Natural killer cell (primary cell): ENCODE measurements at regions not wholly inside any gene's neighbourhood (a gene's known extent, or its start where the extent isn't known, plus 50 kb on each side); places are given as distances from the start of the nearest gene placed in this dataset.
"Not testable (repeated sequence)": the region's sequence is repeated elsewhere in the genome, so short reads cannot be mapped to it uniquely, and the experiment has no call there.

ENCODE experiments used
- ATAC-seq, 3 donors: fragments of 150-1000 bp in 2 of 3; fragments of 200-7000 bp in 1 of 3; cut with Tn5 transposase; 1 replicate in 1 of 3; 2 replicates in 2 of 3; pipeline ENCODE4 v1.10.0; 2021; ENCODE audit warnings: mild to moderate bottlenecking in 2 of 3, moderate library complexity in 2 of 3
- DNase-seq, 2 donors: peaks; one replicate each; pipeline versions ENCODE4 v3.0.0 to v3.0.0-alpha.2; 2013 to 2021; ENCODE audit warnings: mixed read lengths in 1 of 2
- H3K27ac ChIP-seq: one replicate; pipeline ENCODE4 v1.5.1; 2013; ENCODE audit warnings: mild to moderate bottlenecking, low read length
- H3K27me3 ChIP-seq: one replicate; pipeline ENCODE4 v1.6.1; 2013; ENCODE audit warnings: low read length; ENCODE audit not compliant: control insufficient read depth, insufficient read depth
- H3K36me3 ChIP-seq: one replicate; pipeline ENCODE4 v1.6.1; 2013; ENCODE audit warnings: low read length; ENCODE audit not compliant: control insufficient read depth, insufficient read depth
- H3K4me1 ChIP-seq: one replicate; pipeline ENCODE4 v1.6.1; 2013; ENCODE audit warnings: low read length; ENCODE audit not compliant: control insufficient read depth, insufficient read depth
- H3K4me3 ChIP-seq: one replicate; pipeline ENCODE4 v1.5.1; 2013; ENCODE audit warnings: low read length
- H3K9me3 ChIP-seq: one replicate; pipeline ENCODE4 v1.6.1; 2013; ENCODE audit warnings: low read length; ENCODE audit not compliant: control insufficient read depth, insufficient read depth
- H3K27ac Mint-ChIP-seq, 2 donors: one replicate each; pipeline ENCODE4 v1.8.0; 2022; ENCODE audit warnings: mild to moderate bottlenecking in 2 of 2, mixed read lengths in 2 of 2, moderate library complexity in 1 of 2
- H3K27me3 Mint-ChIP-seq, 2 donors: one replicate each; pipeline ENCODE4 v1.8.0; 2022; ENCODE audit warnings: low read depth in 2 of 2, mixed read lengths in 2 of 2
- H3K36me3 Mint-ChIP-seq: one replicate; pipeline ENCODE4 v1.8.0; 2022; ENCODE audit warnings: mixed read lengths
- H3K4me1 Mint-ChIP-seq, 2 donors: one replicate each; pipeline ENCODE4 v1.8.0; 2022; ENCODE audit warnings: mixed read lengths in 2 of 2
- H3K4me3 Mint-ChIP-seq: one replicate; pipeline ENCODE4 v1.8.0; 2022; ENCODE audit warnings: mild to moderate bottlenecking, moderate library complexity, mixed read lengths
- H3K9me3 Mint-ChIP-seq, 2 donors: one replicate each; pipeline ENCODE4 v1.8.0; 2022; ENCODE audit warnings: mixed read lengths in 2 of 2
- WGBS: methylation state at CpG from one replicate; pipeline ENCODE4 v1.1.7; 2013; ENCODE audit warnings: missing lambda C conversion rate; ENCODE audit not compliant: insufficient coverage; 5-methylcytosine and 5-hydroxymethylcytosine counted together
- intact Hi-C: fragments of 100-400 bp; cut with micrococcal nuclease; formaldehyde crosslinking; loops from one replicate; pipeline ENCODE4 v1.14.2; 2022

- H3K4me3 ChIP-seq, H3K27ac Mint-ChIP-seq, H3K4me1 Mint-ChIP-seq, H3K36me3 Mint-ChIP-seq, intact Hi-C loops, H3K4me1 ChIP-seq, H3K27me3 Mint-ChIP-seq, ATAC-seq, H3K27ac ChIP-seq, H3K27me3 ChIP-seq, DNase-seq, H3K9me3 ChIP-seq, H3K36me3 ChIP-seq, H3K4me3 Mint-ChIP-seq: not testable (repeated sequence)
- peaks cover 13 to 29% of the 10 kb centered on the region in 2 donors for H3K9me3 Mint-ChIP-seq
- 79% methylated on average over 6 of the region's 6 CpGs for WGBS
These were observed 1372.6 kb downstream of the FOXD4L5 start for GRCh38 chr9:63912451-63912850.

- H3K4me1 ChIP-seq, ATAC-seq, DNase-seq, H3K27me3 ChIP-seq, H3K9me3 ChIP-seq, H3K4me1 Mint-ChIP-seq, H3K27ac ChIP-seq, H3K27ac Mint-ChIP-seq, intact Hi-C loops, H3K27me3 Mint-ChIP-seq, H3K4me3 Mint-ChIP-seq, H3K4me3 ChIP-seq, H3K36me3 ChIP-seq: not testable (repeated sequence)
- peaks cover 12 to 28% of the 10 kb centered on the region in 2 donors for H3K9me3 Mint-ChIP-seq
- 100% methylated on average over 1 of the region's 3 CpGs for WGBS
- peaks cover 20% of the 10 kb centered on the region for H3K36me3 Mint-ChIP-seq
These were observed 1375.9 kb downstream of the FOXD4L5 start for GRCh38 chr9:63909076-63909475.

GRCh38 chr9:63899637-63900190 lies 1385.3 kb downstream of the FOXD4L5 start:
- H3K4me1 Mint-ChIP-seq, H3K4me1 ChIP-seq, H3K36me3 ChIP-seq, H3K27ac Mint-ChIP-seq, H3K4me3 ChIP-seq, H3K27ac ChIP-seq, H3K27me3 ChIP-seq, H3K27me3 Mint-ChIP-seq, H3K36me3 Mint-ChIP-seq, ATAC-seq, intact Hi-C loops, H3K4me3 Mint-ChIP-seq, DNase-seq: not testable (repeated sequence)
- H3K9me3 ChIP-seq = peaks cover 17% of the 10 kb centered on the region
- 91% methylated on average over 16 of the region's 16 CpGs for WGBS
- H3K9me3 Mint-ChIP-seq = peaks cover 14 to 28% of the 10 kb centered on the region in 2 donors

GRCh38 chr9:63881386-63881785 lies 1403.6 kb downstream of the FOXD4L5 start:
- H3K4me3 Mint-ChIP-seq, H3K9me3 ChIP-seq, H3K9me3 Mint-ChIP-seq, H3K27me3 Mint-ChIP-seq, H3K36me3 ChIP-seq, H3K27ac Mint-ChIP-seq, H3K4me3 ChIP-seq, ATAC-seq, H3K4me1 ChIP-seq, H3K36me3 Mint-ChIP-seq, H3K27ac ChIP-seq, DNase-seq, H3K4me1 Mint-ChIP-seq, H3K27me3 ChIP-seq, intact Hi-C loops: not testable (repeated sequence)
- no CpG with 5 or more reads among the region's 5 CpGs for WGBS

GRCh38 chr9:63876380-63876779 lies 1408.6 kb downstream of the FOXD4L5 start:
- H3K4me1 Mint-ChIP-seq, H3K27ac ChIP-seq, H3K27me3 Mint-ChIP-seq, H3K4me3 Mint-ChIP-seq, intact Hi-C loops, H3K27me3 ChIP-seq, DNase-seq, H3K4me3 ChIP-seq, H3K9me3 Mint-ChIP-seq, H3K27ac Mint-ChIP-seq, H3K9me3 ChIP-seq, H3K36me3 Mint-ChIP-seq, ATAC-seq, H3K36me3 ChIP-seq, H3K4me1 ChIP-seq: not testable (repeated sequence)
- WGBS = 86% methylated on average over 12 of the region's 17 CpGs
